PC-3 (cell line): ENCODE measurements at regions not wholly inside any gene's neighbourhood (a gene's known extent, or its start where the extent isn't known, plus 50 kb on each side); places are given as distances from the start of the nearest gene placed in this dataset.

ENCODE experiments used
- ATAC-seq: fragments of 200-7000 bp; cut with Tn5 transposase; 2 replicates; pipeline ENCODE4 v1.9.1; 2020; ENCODE audit warnings: mild to moderate bottlenecking, moderate library complexity
- BruUV-seq: library from RNA; stranded (reverse); fragments of 400-500 nt; replicated peaks from 2 replicates; lab custom pipeline; 2021; lab: Mats Ljungman, UMichigan
- CTCF ChIA-PET: fragments of 300-600 bp; sonication (Branson Sonifier 250); formaldehyde crosslinking; loops from one replicate; lab custom pipeline; 2022; ENCODE audit warnings: antibody characterized with exemption; lab: Charles Lee
- POLR2A ChIA-PET: fragments of 300-600 bp; sonication (Branson Sonifier 250); formaldehyde crosslinking; loops from one replicate; lab custom pipeline; 2022; ENCODE audit warnings: antibody characterized with exemption; ENCODE audit not compliant: unreplicated experiment; lab: Charles Lee
- DNase-seq: peaks from one replicate; pipeline ENCODE4 v3.0.0-alpha.2; 2015
- H2AFZ ChIP-seq: fragments of 300-600 bp; sonication (generic); 2 replicates; pipeline ENCODE4 v1.6.0; 2016; ENCODE audit warnings: antibody characterized with exemption, low read length
- H3F3A ChIP-seq: fragments of 300-600 bp; sonication (generic); one replicate; pipeline ENCODE4 v1.6.0; 2017; ENCODE audit warnings: antibody characterized with exemption, low read length, control low read depth, mild to moderate bottlenecking; ENCODE audit not compliant: unreplicated experiment
- H3K27ac ChIP-seq: fragments of 300-600 bp; sonication (generic); 2 replicates; pipeline ENCODE4 v1.5.1; 2016; ENCODE audit warnings: mild to moderate bottlenecking, low read length
- H3K27me3 ChIP-seq: fragments of 300-600 bp; sonication (generic); 2 replicates; pipeline ENCODE4 v1.6.1; 2016; ENCODE audit warnings: low read length, mixed read lengths
- H3K36me3 ChIP-seq: fragments of 300-600 bp; sonication (generic); 2 replicates; pipeline ENCODE4 v1.6.1; 2016; ENCODE audit warnings: low read depth, mixed run types, low read length, mixed read lengths
- H3K4me1 ChIP-seq: fragments of 300-600 bp; sonication (generic); 2 replicates; pipeline ENCODE4 v1.5.1; 2016; ENCODE audit warnings: low read length; ENCODE audit not compliant: insufficient read depth
- H3K4me2 ChIP-seq: fragments of 300-600 bp; sonication (generic); 2 replicates; pipeline ENCODE4 v1.6.0; 2016; ENCODE audit warnings: low read length
- H3K4me3 ChIP-seq: fragments of 300-600 bp; sonication (generic); 2 replicates; pipeline ENCODE4 v1.5.1; 2016; ENCODE audit warnings: mild to moderate bottlenecking, low read length, mixed read lengths
- H3K79me2 ChIP-seq: fragments of 300-600 bp; sonication (generic); 2 replicates; pipeline ENCODE4 v1.6.1; 2017; ENCODE audit warnings: low read length, mixed read lengths
- H3K9ac ChIP-seq: fragments of 300-600 bp; sonication (generic); 2 replicates; pipeline ENCODE4 v1.6.0; 2016; ENCODE audit warnings: mild to moderate bottlenecking, low read length
- H3K9me2 ChIP-seq: fragments of 300-600 bp; sonication (generic); replicated peaks from 2 replicates; pipeline ENCODE4 v1.6.1; 2016; ENCODE audit warnings: mixed run types, low read length, mixed read lengths
- H3K9me3 ChIP-seq: fragments of 300-600 bp; sonication (generic); 2 replicates; pipeline ENCODE4 v1.6.1; 2016; ENCODE audit warnings: low read length, mixed read lengths
- H4K20me1 ChIP-seq: fragments of 300-600 bp; sonication (generic); 2 replicates; pipeline ENCODE4 v1.6.1; 2016; ENCODE audit warnings: low read length, mixed read lengths
- EZH2 ChIP-seq: fragments of 300-600 bp; sonication (generic); IDR thresholded peaks from one replicate; pipeline ENCODE4 v1.6.1; 2017; ENCODE audit warnings: antibody characterized with exemption, mild to moderate bottlenecking, low read length; ENCODE audit not compliant: unreplicated experiment
- EZH2phosphoT487 ChIP-seq: fragments of 300-600 bp; sonication (generic); IDR thresholded peaks from 2 replicates; pipeline ENCODE4 v1.6.1; 2018; ENCODE audit warnings: mild to moderate bottlenecking, antibody characterized with exemption, low read length, borderline replicate concordance
- intact Hi-C: fragments of 100-400 bp; cut with micrococcal nuclease; formaldehyde crosslinking; loops from 2 replicates; pipeline ENCODE4 v1.9.0; 2023
- TF ChIP-seq, protein P1 (sequence below): fragments of 300-600 bp; sonication (generic); conservative IDR thresholded peaks from 2 replicates; pipeline ENCODE4 v1.5.1; 2017; ENCODE audit warnings: antibody characterized with exemption, low read depth, mild to moderate bottlenecking, low read length

DNA sequence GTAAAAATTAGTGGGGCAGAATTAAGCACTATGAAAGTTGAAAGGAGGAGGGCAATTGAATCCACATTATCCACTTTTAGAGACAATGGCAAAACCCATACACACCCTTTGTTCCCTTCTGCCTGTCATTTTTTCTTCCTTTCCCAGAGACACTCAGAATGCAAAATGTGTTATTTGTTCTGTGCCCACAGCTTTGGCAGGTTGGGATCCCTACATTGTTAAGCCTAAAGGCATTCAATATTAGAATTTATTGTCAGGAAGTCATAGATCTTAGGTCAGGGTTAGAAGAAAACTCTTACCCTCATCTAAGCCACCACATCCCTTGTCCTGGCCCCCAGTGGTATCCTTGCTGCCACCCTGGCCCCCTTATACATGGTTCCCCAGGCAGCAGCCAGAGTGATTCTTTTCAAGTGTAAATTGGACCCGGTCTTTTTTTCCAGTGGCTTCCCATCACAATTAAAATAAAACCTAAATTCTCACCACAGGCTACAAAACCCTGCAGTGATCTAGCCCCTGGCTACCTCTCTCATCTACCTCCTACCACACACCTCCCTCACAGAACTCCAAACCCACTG is 470.1 kb upstream of the ATP11B start:
- DNase-seq: peak; percentile 75
- BruUV-seq: TSS peak; percentile 62
- H2AFZ ChIP-seq: no peak overlapping the region
- ATAC-seq: peak; percentile 57
- H3K9ac ChIP-seq: no peak overlapping the region
- no peaks in the 10 kb centered on the region for H3K9me3 ChIP-seq
- ChIA-PET CTCF (no interaction called here), POLR2A (no interaction called here)
- H3K9me2 ChIP-seq: no peaks in the 10 kb centered on the region
- TF ChIP-seq EZH2phosphoT487: no peak
- TF ChIP-seq, protein P1, sequence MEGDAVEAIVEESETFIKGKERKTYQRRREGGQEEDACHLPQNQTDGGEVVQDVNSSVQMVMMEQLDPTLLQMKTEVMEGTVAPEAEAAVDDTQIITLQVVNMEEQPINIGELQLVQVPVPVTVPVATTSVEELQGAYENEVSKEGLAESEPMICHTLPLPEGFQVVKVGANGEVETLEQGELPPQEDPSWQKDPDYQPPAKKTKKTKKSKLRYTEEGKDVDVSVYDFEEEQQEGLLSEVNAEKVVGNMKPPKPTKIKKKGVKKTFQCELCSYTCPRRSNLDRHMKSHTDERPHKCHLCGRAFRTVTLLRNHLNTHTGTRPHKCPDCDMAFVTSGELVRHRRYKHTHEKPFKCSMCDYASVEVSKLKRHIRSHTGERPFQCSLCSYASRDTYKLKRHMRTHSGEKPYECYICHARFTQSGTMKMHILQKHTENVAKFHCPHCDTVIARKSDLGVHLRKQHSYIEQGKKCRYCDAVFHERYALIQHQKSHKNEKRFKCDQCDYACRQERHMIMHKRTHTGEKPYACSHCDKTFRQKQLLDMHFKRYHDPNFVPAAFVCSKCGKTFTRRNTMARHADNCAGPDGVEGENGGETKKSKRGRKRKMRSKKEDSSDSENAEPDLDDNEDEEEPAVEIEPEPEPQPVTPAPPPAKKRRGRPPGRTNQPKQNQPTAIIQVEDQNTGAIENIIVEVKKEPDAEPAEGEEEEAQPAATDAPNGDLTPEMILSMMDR: no peak
- TF ChIP-seq EZH2: no peak
- peak overlapping the region; percentile 53 for H3K4me2 ChIP-seq
- no peaks in the 10 kb centered on the region for H3K27me3 ChIP-seq
- H3K36me3 ChIP-seq: 0 out of 2 replicates have a peak, but pooled peaks cover 6% of the 10 kb centered on the region
- H3K4me1 ChIP-seq: peaks cover 46% of the 10 kb centered on the region
- H3K79me2 ChIP-seq: no peaks in the 10 kb centered on the region
- peak overlapping the region; percentile 40 for H3K27ac ChIP-seq
- H3F3A ChIP-seq: no peaks in the 10 kb centered on the region
- intact Hi-C loops: loop anchor here (5.0 to 10.0 kb wide), 2 partner anchors 292 to 1411 kb away; partner anchors contain the start of gene FXR1
- H3K4me3 ChIP-seq: 0 out of 2 replicates have a peak overlapping the region, but pooled peaks have one; percentile 3
- no peaks in the 10 kb centered on the region for H4K20me1 ChIP-seq

- H3K4me2 ChIP-seq: peak overlapping the region; percentile 53
- ATAC-seq: peak; percentile 72
- no peak overlapping the region for H2AFZ ChIP-seq
- POLR2A ChIA-PET: interaction anchor here (0.5 kb wide), 1 partner anchor 22 kb away, joined by 3 read pairs; no protein-coding TSS in a partner anchor
- 0 out of 2 replicates have a peak, but pooled peaks cover 6% of the 10 kb centered on the region for H3K36me3 ChIP-seq
- H3K4me1 ChIP-seq: peaks cover 46% of the 10 kb centered on the region
- intact Hi-C loops: loop anchor here (1.0 to 10.0 kb wide), 3 partner anchors 112 to 1412 kb away; partner anchors contain the start of gene FXR1
- H3K27me3 ChIP-seq: no peaks in the 10 kb centered on the region
- no peak overlapping the region for H3K9ac ChIP-seq
- peak; percentile 93 for DNase-seq
- CTCF ChIA-PET: no interaction called here
- H3K79me2 ChIP-seq: no peaks in the 10 kb centered on the region
- TF ChIP-seq EZH2phosphoT487: no peak
- TF ChIP-seq, protein P1: no peak
- H3K4me3 ChIP-seq: no peak overlapping the region
- peak overlapping the region; percentile 40 for H3K27ac ChIP-seq
- H3F3A ChIP-seq: no peaks in the 10 kb centered on the region
- no peaks in the 10 kb centered on the region for H3K9me3 ChIP-seq
- no peaks in the 10 kb centered on the region for H3K9me2 ChIP-seq
- H4K20me1 ChIP-seq: no peaks in the 10 kb centered on the region
- no TSS peak for BruUV-seq
Observed at GRCh38 chr3:182323898-182324297, 469.4 kb upstream of the ATP11B start.
